Sigmoid colon (tissue), 3 donors: ENCODE measurements at regions not wholly inside any gene's neighbourhood (a gene's known extent, or its start where the extent isn't known, plus 50 kb on each side); places are given as distances from the start of the nearest gene placed in this dataset.
"Not testable (repeated sequence)": the region's sequence is repeated elsewhere in the genome, so short reads cannot be mapped to it uniquely, and the experiment has no call there.

Source experiments
- CTCF ChIP-seq, 4 experiments: fragments of 450-650 bp in 3 of 4; fragments of 200-600 bp in 1 of 4; IDR thresholded peaks; one replicate each; pipeline ENCODE4 v1.5.1; 2016 to 2019; ENCODE audit warnings: antibody characterized with exemption in 4 of 4, mild to moderate bottlenecking in 3 of 4, moderate library complexity in 2 of 4
- POLR2A ChIP-seq, 2 donors: fragments of 450-650 bp; IDR thresholded peaks; one replicate each; pipeline ENCODE4 v1.6.1; 2016; ENCODE audit warnings: antibody characterized with exemption in 2 of 2, mild to moderate bottlenecking in 2 of 2, moderate library complexity in 2 of 2

GRCh38 chr5:93213111-93213794 is 367.8 kb downstream of the NR2F1-AS1 start:
- not testable (repeated sequence) for TF ChIP-seq CTCF, POLR2A (IDR thresholded peaks at IDR 0.05)
